Activated T-cell treated with anti-CD3 and anti-CD28 coated beads, Interleukin-2, amount 50 U/mL, for 4 hours (primary cell): ENCODE measurements at regions not wholly inside any gene's neighbourhood (a gene's known extent, or its start where the extent isn't known, plus 50 kb on each side); places are given as distances from the start of the nearest gene placed in this dataset.

ENCODE experiments used
- ATAC-seq, 2 donors: fragments of 200-7000 bp; cut with Tn5 transposase; one replicate each; pipeline ENCODE4 v1.10.0; 2021
- DNase-seq: peaks from one replicate; pipeline ENCODE4 v3.0.0-alpha.2; 2020
- H3K27me3 Mint-ChIP-seq: one replicate; pipeline ENCODE4 v1.8.0; 2021; ENCODE audit warnings: low read depth, mixed read lengths
- H3K36me3 Mint-ChIP-seq: one replicate; pipeline ENCODE4 v1.8.0; 2022; ENCODE audit warnings: mixed read lengths; ENCODE audit not compliant: insufficient read depth
- H3K4me1 Mint-ChIP-seq: one replicate; pipeline ENCODE4 v1.8.0; 2021; ENCODE audit warnings: low read depth, mixed read lengths
- H3K4me3 Mint-ChIP-seq: one replicate; pipeline ENCODE4 v1.8.0; 2021; ENCODE audit warnings: mild to moderate bottlenecking, moderate library complexity, mixed read lengths
- H3K9me3 Mint-ChIP-seq: one replicate; pipeline ENCODE4 v1.8.0; 2021; ENCODE audit warnings: mixed read lengths

GRCh38 chr14:58697930-58698642 lies 60.3 kb downstream of the DACT1 start:
- ATAC-seq: no peak
- H3K4me3 Mint-ChIP-seq: no peak overlapping the region
- no peaks in the 10 kb centered on the region for H3K4me1 Mint-ChIP-seq
- H3K36me3 Mint-ChIP-seq: no peaks in the 10 kb centered on the region
- no peak for DNase-seq
- H3K9me3 Mint-ChIP-seq: no peaks in the 10 kb centered on the region
- H3K27me3 Mint-ChIP-seq: peaks cover 5% of the 10 kb centered on the region

- peaks cover 3% of the 10 kb centered on the region for H3K27me3 Mint-ChIP-seq
- H3K36me3 Mint-ChIP-seq: no peaks in the 10 kb centered on the region
- H3K9me3 Mint-ChIP-seq: no peaks in the 10 kb centered on the region
- DNase-seq: no peak
- no peaks in the 10 kb centered on the region for H3K4me1 Mint-ChIP-seq
- no peak for ATAC-seq
- H3K4me3 Mint-ChIP-seq: no peak overlapping the region
Observed at GRCh38 chr14:58699681-58700205, 62.0 kb downstream of the DACT1 start.

DNA sequence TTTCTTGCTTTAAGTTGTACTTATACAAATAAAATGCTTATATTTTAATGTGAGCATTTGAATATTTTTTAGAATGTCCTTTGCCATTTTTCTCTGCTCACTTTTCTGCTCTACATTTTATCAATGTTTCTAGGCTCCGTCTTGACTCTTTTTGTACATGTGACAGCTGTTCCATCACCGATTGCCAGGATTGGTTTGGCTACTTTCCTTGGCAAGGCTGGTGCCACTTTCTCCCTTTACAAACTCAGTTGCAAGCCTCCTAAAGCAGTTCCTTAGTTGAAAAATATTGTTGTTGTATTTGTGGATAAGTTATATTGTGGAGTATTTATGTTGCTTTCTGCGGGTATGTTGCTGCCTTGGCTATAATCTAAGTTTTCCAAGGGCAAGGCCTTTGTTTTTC lies 63.4 kb downstream of the DACT1 start:
- ATAC-seq (no peak), DNase-seq (no peak)
- H3K9me3 Mint-ChIP-seq: no peaks in the 10 kb centered on the region
- H3K27me3 Mint-ChIP-seq: peaks cover 3% of the 10 kb centered on the region
- H3K36me3 Mint-ChIP-seq: no peaks in the 10 kb centered on the region
- no peaks in the 10 kb centered on the region for H3K4me1 Mint-ChIP-seq
- no peak overlapping the region for H3K4me3 Mint-ChIP-seq

DNA sequence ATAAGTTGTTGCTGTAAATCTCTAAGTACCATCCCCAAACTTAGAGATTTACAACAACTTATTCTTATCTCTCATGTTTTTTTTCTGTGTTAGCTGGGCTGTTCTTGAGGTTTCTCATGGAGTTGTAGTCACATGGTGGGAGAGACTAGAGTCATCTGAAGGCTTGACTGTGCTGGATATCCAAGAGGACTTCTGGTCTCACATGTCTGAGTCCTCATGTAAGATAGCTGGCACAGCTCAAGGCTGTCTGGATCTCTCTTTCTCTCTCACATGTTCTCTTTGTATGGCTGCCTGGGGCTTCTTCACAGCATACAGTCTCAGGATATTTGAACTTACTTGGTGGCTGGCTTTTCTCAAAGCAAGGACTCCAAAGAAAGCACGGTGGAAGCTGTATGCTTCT lies 63.8 kb downstream of the DACT1 start:
- Mint-ChIP-seq H3K36me3 (no peaks in the 10 kb centered on the region), H3K4me1 (no peaks in the 10 kb centered on the region), H3K4me3 (no peak overlapping the region), H3K9me3 (no peaks in the 10 kb centered on the region), H3K27me3 (peaks cover 3% of the 10 kb centered on the region)
- no peak for DNase-seq
- no peak for ATAC-seq

DNA sequence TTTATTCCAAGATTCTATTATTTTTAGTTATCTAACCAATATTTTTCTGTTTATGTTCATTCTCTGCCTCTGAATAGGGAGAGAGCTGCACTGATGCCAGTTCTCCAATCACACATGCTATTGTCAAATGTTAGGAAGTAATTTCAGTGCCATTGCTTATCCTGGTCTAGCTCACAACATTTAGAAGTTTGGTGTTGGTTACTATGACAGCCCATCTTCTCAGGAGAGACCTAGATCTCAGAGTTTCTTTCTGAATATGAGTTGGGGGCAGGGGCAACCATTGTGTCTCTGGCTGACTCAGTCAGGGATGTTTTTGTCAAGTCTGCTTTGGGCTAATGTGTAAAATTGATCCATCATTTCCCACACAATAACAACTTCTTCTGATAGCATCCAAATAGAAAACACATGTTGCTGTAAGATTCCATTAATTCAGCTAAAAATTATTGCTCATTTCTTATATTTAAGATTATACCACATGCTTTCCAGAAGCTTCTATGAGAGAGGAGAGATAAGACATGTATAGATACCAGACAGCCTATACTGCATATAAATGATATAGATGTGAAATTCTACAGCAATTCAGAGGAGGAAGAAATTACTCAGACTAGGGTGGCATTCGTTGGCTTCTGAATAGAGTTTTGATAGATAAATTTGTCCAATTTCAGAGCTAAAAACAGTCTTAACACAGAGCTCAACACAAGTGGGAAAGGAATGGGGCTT lies 64.8 kb downstream of the DACT1 start:
- ATAC-seq: no peak
- DNase-seq: no peak

GRCh38 chr14:58703161-58703506 lies 65.4 kb downstream of the DACT1 start:
- H3K4me3 Mint-ChIP-seq: no peak overlapping the region
- H3K27me3 Mint-ChIP-seq: peaks cover 3% of the 10 kb centered on the region
- H3K36me3 Mint-ChIP-seq: no peaks in the 10 kb centered on the region
- ATAC-seq (no peak), DNase-seq (no peak)
- no peaks in the 10 kb centered on the region for H3K9me3 Mint-ChIP-seq
- H3K4me1 Mint-ChIP-seq: no peaks in the 10 kb centered on the region

More for the DNA sequence above, 64.8 kb downstream of the DACT1 start:
- Mint-ChIP-seq H3K36me3 (no peaks in the 10 kb centered on the region), H3K9me3 (no peaks in the 10 kb centered on the region), H3K4me1 (no peaks in the 10 kb centered on the region), H3K4me3 (no peak overlapping the region), H3K27me3 (peaks cover 3% of the 10 kb centered on the region)

GRCh38 chr14:58705066-58705465 lies 67.3 kb downstream of the DACT1 start:
- H3K4me1 Mint-ChIP-seq: no peaks in the 10 kb centered on the region
- H3K27me3 Mint-ChIP-seq: no peaks in the 10 kb centered on the region
- H3K9me3 Mint-ChIP-seq: no peaks in the 10 kb centered on the region
- no peaks in the 10 kb centered on the region for H3K36me3 Mint-ChIP-seq
- ATAC-seq (no peak), DNase-seq (no peak)
- no peak overlapping the region for H3K4me3 Mint-ChIP-seq

- Mint-ChIP-seq H3K4me3 (no peak overlapping the region), H3K36me3 (no peaks in the 10 kb centered on the region), H3K4me1 (no peaks in the 10 kb centered on the region), H3K27me3 (no peaks in the 10 kb centered on the region), H3K9me3 (no peaks in the 10 kb centered on the region)
- ATAC-seq (no peak), DNase-seq (no peak)
Observed at GRCh38 chr14:58707949-58708348, 70.2 kb downstream of the DACT1 start.

DNA sequence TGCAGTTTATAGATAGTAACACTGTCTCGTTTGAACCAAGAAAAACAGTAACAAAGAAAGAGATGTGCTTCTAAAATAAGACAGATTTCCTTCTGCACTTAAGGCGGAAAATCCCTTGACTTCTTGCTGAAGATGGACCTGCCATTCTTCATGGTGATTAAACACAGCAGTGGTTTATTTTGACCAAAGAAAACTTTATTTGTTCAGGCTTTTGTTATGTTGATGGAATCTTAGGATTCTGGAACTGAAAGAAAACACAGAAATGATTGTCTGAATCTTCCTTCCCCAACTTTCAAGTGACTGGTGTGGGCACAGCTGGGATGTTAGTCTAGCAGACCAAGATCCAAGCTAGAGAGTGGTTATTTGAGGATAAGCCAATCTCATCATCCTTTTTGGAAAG lies 72.2 kb downstream of the DACT1 start:
- Mint-ChIP-seq H3K36me3 (no peaks in the 10 kb centered on the region), H3K27me3 (no peaks in the 10 kb centered on the region), H3K4me1 (no peaks in the 10 kb centered on the region), H3K9me3 (no peaks in the 10 kb centered on the region), H3K4me3 (no peak overlapping the region)
- DNase-seq (no peak), ATAC-seq (no peak)

GRCh38 chr14:58711382-58711781 lies 73.6 kb downstream of the DACT1 start:
- ATAC-seq (no peak), DNase-seq (no peak)
- H3K9me3 Mint-ChIP-seq: no peaks in the 10 kb centered on the region
- peaks cover 2% of the 10 kb centered on the region for H3K4me1 Mint-ChIP-seq
- no peaks in the 10 kb centered on the region for H3K27me3 Mint-ChIP-seq
- no peak overlapping the region for H3K4me3 Mint-ChIP-seq
- no peaks in the 10 kb centered on the region for H3K36me3 Mint-ChIP-seq

- no peaks in the 10 kb centered on the region for H3K9me3 Mint-ChIP-seq
- H3K4me3 Mint-ChIP-seq: no peak overlapping the region
- H3K4me1 Mint-ChIP-seq: peaks cover 4% of the 10 kb centered on the region
- DNase-seq: no peak
- no peaks in the 10 kb centered on the region for H3K27me3 Mint-ChIP-seq
- no peaks in the 10 kb centered on the region for H3K36me3 Mint-ChIP-seq
- ATAC-seq: no peak
Observed at GRCh38 chr14:58712357-58712756, 74.6 kb downstream of the DACT1 start.

DNA sequence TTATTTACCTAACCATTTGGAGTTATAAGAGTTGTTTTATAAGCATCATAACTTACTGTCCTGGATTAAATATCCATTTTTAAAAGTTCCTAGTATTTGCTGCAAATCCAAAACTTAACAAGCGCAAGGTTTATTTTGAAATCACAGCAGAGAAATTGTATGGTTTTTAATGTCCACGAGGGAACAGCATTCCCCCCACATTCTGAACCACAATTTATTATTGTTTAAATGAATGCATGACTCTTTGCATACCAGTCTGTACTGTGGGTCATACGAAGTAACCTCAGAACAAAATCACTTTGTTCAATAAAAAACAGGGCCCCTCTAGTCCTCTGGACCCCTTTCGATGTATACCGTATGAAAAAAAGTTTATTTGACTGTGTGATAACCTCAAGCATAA lies 75.9 kb downstream of the DACT1 start:
- H3K9me3 Mint-ChIP-seq: no peaks in the 10 kb centered on the region
- no peak overlapping the region for H3K4me3 Mint-ChIP-seq
- no peaks in the 10 kb centered on the region for H3K36me3 Mint-ChIP-seq
- no peak for DNase-seq
- no peaks in the 10 kb centered on the region for H3K27me3 Mint-ChIP-seq
- ATAC-seq: no peak
- H3K4me1 Mint-ChIP-seq: peaks cover 4% of the 10 kb centered on the region

DNA sequence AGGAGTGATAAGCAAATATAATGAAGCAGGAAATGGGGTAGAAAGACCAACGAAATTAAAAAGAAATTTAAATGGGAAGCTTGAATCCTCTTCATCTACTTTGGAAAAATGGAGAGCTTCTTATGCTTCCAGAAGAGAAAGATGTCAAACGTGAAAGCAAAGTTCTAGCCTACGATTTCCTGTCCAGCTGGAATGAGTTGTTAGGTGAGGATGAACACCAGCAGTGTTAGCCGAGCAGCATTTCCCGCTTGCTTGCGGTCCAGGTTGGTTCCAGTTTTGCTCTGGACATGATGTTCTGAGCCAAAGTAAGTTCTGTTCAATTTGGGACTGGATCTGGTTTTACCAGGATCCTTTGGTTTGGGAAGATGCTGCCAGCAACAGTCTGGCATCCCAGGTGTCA lies 78.9 kb downstream of the DACT1 start:
- Mint-ChIP-seq H3K36me3 (no peaks in the 10 kb centered on the region), H3K4me1 (peaks cover 4% of the 10 kb centered on the region), H3K4me3 (no peak overlapping the region), H3K27me3 (peaks cover 3% of the 10 kb centered on the region), H3K9me3 (no peaks in the 10 kb centered on the region)
- ATAC-seq (no peak), DNase-seq (no peak)

GRCh38 chr14:58717211-58717610 lies 79.4 kb downstream of the DACT1 start:
- no peaks in the 10 kb centered on the region for H3K9me3 Mint-ChIP-seq
- no peaks in the 10 kb centered on the region for H3K36me3 Mint-ChIP-seq
- DNase-seq (no peak), ATAC-seq (no peak)
- no peak overlapping the region for H3K4me3 Mint-ChIP-seq
- peaks cover 3% of the 10 kb centered on the region for H3K27me3 Mint-ChIP-seq
- H3K4me1 Mint-ChIP-seq: peaks cover 4% of the 10 kb centered on the region

GRCh38 chr14:58717813-58718212 lies 80.1 kb downstream of the DACT1 start:
- Mint-ChIP-seq H3K36me3 (no peaks in the 10 kb centered on the region), H3K4me3 (no peak overlapping the region), H3K27me3 (peaks cover 3% of the 10 kb centered on the region), H3K9me3 (no peaks in the 10 kb centered on the region), H3K4me1 (peaks cover 4% of the 10 kb centered on the region)
- DNase-seq (no peak), ATAC-seq (no peak)
